SU-DHL-6 (cell line): ENCODE measurements at regions not wholly inside any gene's neighbourhood (a gene's known extent, or its start where the extent isn't known, plus 50 kb on each side); places are given as distances from the start of the nearest gene placed in this dataset.
"Not testable (repeated sequence)": the region's sequence is repeated elsewhere in the genome, so short reads cannot be mapped to it uniquely, and the experiment has no call there.

ENCODE experiments used
- CTCF ChIP-seq: fragments of 200-600 bp; sonication (generic); IDR thresholded peaks from one replicate; pipeline ENCODE4 v1.5.1; 2017; ENCODE audit warnings: antibody characterized with exemption, mild to moderate bottlenecking, low read length, moderate library complexity; ENCODE audit not compliant: insufficient read depth, poor library complexity, severe bottlenecking
- EZH2phosphoT487 ChIP-seq: fragments of 200-600 bp; sonication (generic), shearing (Covaris generic); conservative IDR thresholded peaks from 2 replicates; pipeline ENCODE4 v1.6.1; 2018; ENCODE audit warnings: mild to moderate bottlenecking, antibody characterized with exemption, low read length, moderate library complexity, mixed read lengths

- not testable (repeated sequence) for TF ChIP-seq CTCF, EZH2phosphoT487
Observed at GRCh38 chr5:34186865-34187264, 143.9 kb upstream of the C1QTNF3 start.
